ENCODE measurements at regions not wholly inside any gene's neighbourhood (a gene's known extent, or its start where the extent isn't known, plus 50 kb on each side); places are given as distances from the start of the nearest gene placed in this dataset.

GRCh38 chr9:108225149-108225800 lies 630.5 kb downstream of the ACTL7B start:
- WGBS, 5 donors: 54 to 87% (median 81%) methylated on average over 5 of the region's 5 CpGs
- Histone ChIP-seq H3K36me3 (no peaks in the 10 kb centered on the region), H3K4me3 (no peak overlapping the region), H3K4me1 (peaks cover 0 to 13% (median 6%) of the 10 kb centered on the region in 4 donors), H3K27me3 (no peaks in the 10 kb centered on the region), H3K27ac (no peak overlapping the region), H3K9me3 (peaks cover 0 to 13% (median 2%) of the 10 kb centered on the region in 4 donors)
- TF ChIP-seq POLR2AphosphoS5 (IDR thresholded peaks at IDR 0.05) (no peak), POLR2A (IDR thresholded peaks at IDR 0.05) (no peak), CTCF (IDR thresholded peaks at IDR 0.05) (no peak), EP300 (IDR thresholded peaks at IDR 0.05) (no peak)
- intact Hi-C loops (cut with DNase I; ENCODE audit: low total_unique reads): no loop called here
- DNase-seq: peak in 1 of 2 donors; percentile 66

- 60 to 80% (median 77%) methylated on average over 3 of the region's 3 CpGs for WGBS, 5 donors
- intact Hi-C loops (cut with DNase I; ENCODE audit: low total_unique reads): no loop called here
Measured at GRCh38 chr9:108224716-108225115, 631.1 kb downstream of the ACTL7B start.

GRCh38 chr9:108219664-108220063 lies 636.1 kb downstream of the ACTL7B start:
- peak in 1 of 3 donors; percentile 52 for TF ChIP-seq POLR2AphosphoS5 (IDR thresholded peaks at IDR 0.05)
- TF ChIP-seq CTCF (IDR thresholded peaks at IDR 0.05): no peak
- intact Hi-C loops (cut with DNase I; ENCODE audit: low total_unique reads): no loop called here
- peak in 1 of 2 donors; percentile 85 for DNase-seq
- WGBS, 5 donors: 30 to 52% (median 38%) methylated on average over 4 of the region's 4 CpGs
- no peak overlapping the region for H3K27ac ChIP-seq
- H3K9me3 ChIP-seq: no peaks in the 10 kb centered on the region
- H3K36me3 ChIP-seq: no peaks in the 10 kb centered on the region
- no peak overlapping the region for H3K4me3 ChIP-seq
- peaks cover 0 to 11% (median 0%) of the 10 kb centered on the region in 4 donors for H3K4me1 ChIP-seq
- H3K27me3 ChIP-seq: no peaks in the 10 kb centered on the region

More at GRCh38 chr9:108224716-108225115, 631.1 kb downstream of the ACTL7B start:
- Histone ChIP-seq H3K27ac (no peak overlapping the region), H3K36me3 (no peaks in the 10 kb centered on the region), H3K9me3 (peaks cover 0 to 10% (median 2%) of the 10 kb centered on the region in 4 donors), H3K27me3 (no peaks in the 10 kb centered on the region), H3K4me3 (no peak overlapping the region), H3K4me1 (peaks cover 0 to 13% (median 6%) of the 10 kb centered on the region in 4 donors)
- peak in 1 of 2 donors; percentile 48 for DNase-seq
- no peak for TF ChIP-seq CTCF (IDR thresholded peaks at IDR 0.05)
- no peak for TF ChIP-seq POLR2A (IDR thresholded peaks at IDR 0.05)
- no peak for TF ChIP-seq EP300 (IDR thresholded peaks at IDR 0.05)
- no peak for TF ChIP-seq POLR2AphosphoS5 (IDR thresholded peaks at IDR 0.05)

- peak in 1 of 2 donors; percentile 64 for DNase-seq
- TF ChIP-seq CTCF (IDR thresholded peaks at IDR 0.05) (no peak), EP300 (IDR thresholded peaks at IDR 0.05) (no peak), POLR2AphosphoS5 (IDR thresholded peaks at IDR 0.05) (no peak), POLR2A (IDR thresholded peaks at IDR 0.05) (no peak)
- WGBS, 5 donors: 75 to 89% (median 87%) methylated on average over 12 of the region's 12 CpGs
- H3K9me3 ChIP-seq: no peaks in the 10 kb centered on the region
- no peak overlapping the region for H3K4me3 ChIP-seq
- intact Hi-C loops (cut with DNase I; ENCODE audit: low total_unique reads): no loop called here
- H3K27ac ChIP-seq: no peak overlapping the region
- H3K27me3 ChIP-seq: no peaks in the 10 kb centered on the region
- H3K36me3 ChIP-seq: no peaks in the 10 kb centered on the region
- peaks cover 0 to 11% (median 0%) of the 10 kb centered on the region in 4 donors for H3K4me1 ChIP-seq
Measured at GRCh38 chr9:108217431-108218349, 638.1 kb downstream of the ACTL7B start.
